NCI-H1092 (cell line): ENCODE measurements at regions not wholly inside any gene's neighbourhood (a gene's known extent, or its start where the extent isn't known, plus 50 kb on each side); places are given as distances from the start of the nearest gene placed in this dataset.

ENCODE experiments used
- DNase-seq: peaks from one replicate; lab custom pipeline; 2025; lab: John Stamatoyannopoulos, UW

DNA sequence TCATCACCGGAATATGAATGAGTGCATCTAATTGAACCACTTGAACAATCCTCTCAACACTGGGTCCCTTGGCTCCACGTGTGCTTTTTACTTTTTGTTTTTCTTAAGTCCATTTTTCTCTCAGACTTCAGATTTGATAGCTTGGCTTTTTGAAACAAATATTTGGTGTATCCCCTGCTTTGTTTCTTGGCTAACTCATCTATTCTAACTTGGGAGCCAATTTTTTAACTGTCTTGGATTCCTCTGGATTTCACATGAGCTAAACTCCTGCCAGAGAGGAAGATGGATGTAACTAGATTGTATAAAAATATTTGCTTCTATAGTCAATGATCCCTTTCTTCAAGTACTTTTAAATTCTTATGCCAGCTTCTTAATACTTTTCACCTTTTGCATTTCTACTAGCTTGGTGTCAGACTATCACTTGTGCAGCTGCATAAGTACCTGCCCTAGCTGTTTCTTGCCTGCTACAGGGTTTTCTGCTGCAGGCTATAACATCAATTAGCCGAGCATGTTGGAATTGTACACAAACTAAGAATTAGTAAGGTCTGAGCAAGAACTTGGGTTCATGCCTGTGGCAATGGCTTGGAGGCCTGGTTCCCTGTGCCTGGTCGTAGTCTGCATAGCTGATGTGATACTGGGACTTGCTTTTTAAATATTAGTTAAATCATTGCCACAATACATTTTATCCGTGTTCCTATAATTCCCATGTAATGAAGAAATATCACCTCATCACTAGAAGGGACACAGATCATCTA, 281.5 kb downstream of the EN1 start:
- DNase-seq: no peak

DNA sequence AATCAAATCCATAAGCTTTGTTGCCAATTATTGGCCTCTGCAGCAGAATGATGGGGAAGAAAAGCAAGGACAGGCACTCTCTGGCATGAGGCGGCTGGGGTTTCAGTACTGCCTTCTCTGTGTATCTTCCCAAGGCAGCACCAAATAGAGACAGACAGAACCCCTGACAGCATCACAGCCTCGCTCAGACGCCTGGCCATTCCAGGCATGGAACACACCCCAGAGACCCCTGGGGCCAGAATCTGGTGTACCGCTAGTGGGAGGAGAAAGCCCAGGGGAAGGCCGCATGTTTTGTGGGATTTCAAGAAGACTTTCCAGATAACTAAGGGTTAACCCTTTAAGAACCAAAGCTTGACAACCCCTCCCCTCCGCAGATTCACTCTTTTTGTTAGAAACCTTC, 282.1 kb downstream of the EN1 start:
- DNase-seq: no peak

DNA sequence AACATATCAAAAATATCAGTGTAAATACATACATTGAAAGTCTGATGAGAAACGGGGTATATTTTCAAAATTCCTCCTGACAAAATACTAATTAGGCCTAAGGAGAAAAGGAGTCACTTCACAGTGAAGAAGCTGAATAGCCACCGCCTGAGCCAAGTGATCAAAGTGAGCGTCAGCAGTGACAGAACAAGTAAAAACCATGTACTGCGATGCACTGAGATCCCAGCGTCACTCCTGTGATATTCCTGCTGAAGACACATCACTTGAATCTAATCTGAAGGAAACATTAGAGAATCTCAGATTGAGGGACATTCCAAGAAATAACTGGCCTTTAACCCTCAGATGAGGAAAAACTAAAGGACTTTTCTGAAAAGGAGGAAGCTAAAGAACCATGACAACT, 285.3 kb downstream of the EN1 start:
- no peak for DNase-seq

DNA sequence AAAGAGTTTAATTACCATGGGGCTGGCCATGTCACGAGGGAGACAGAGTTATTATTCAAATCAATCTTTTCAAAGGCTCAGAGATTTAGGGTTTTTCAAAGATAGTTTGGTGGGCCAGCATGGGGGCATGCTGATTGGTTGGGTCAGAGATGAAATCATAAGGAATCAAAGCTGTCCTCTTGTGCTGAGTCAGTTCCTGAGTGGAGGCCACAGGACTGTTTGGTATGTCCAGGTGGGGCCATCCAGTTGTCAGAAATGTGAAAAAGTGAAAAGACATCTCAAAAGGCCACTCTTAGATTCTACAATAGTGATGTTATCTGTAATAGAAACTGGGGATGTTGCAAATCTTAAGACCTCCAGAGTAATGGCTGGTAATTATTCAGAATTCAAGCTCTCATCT, 288.6 kb downstream of the EN1 start:
- no peak for DNase-seq

DNA sequence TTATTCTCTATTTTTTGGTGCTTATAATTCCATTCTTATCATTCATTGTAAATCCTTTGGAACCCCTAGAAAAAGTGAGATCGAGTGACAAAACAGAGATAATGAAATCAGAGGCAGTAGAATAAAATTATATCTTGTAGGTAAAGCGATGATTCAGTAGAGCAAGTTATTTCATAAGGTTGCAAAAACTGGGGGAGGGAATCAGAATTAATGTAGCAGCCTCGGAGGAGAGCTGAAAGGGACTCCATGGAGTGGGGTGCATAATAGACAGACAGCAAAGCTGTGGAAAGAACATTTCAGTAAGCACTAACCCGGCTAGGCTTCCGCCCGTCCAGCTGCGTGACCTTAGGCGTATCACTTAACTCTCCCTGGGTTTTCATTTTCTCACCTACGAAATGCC, 289.7 kb downstream of the EN1 start:
- no peak for DNase-seq

DNA sequence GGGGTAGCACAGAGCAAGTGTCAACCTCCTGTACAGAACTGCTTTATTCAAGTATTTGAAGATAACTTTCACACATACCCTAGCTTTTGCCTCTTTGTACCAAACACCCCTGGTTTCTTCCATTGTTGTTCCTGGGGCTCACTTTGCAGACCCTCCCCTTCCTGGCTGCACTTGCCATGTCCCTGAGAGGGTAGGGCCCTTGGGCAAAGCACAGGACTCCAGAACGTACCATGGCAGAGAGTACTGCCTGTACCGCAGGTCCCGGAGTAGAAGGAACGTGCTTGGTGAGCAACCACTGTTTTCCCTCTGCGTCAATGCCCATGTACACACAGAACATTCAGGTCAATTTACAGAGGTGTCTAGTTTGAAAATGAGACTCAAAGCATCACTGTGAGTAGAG, 290.4 kb downstream of the EN1 start:
- no peak for DNase-seq

DNA sequence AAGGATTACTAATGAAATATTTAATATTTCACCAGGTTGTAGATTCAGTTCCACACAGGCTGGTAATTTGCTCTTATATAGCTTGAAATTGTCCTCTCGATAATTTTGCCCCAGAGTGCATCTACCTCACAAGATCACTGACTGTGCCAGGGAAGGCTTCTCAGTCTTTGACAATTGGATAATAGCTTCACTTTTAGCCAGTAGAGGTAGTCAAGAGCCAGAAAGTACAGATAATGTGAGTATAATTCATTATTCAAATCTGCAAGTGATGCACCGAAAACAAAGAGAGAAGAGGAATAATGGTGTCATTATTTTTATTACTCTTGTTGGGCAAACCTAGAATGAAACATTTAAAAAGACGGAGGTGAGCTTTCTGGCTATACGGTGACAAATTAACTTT, 292.8 kb downstream of the EN1 start:
- DNase-seq: no peak

DNA sequence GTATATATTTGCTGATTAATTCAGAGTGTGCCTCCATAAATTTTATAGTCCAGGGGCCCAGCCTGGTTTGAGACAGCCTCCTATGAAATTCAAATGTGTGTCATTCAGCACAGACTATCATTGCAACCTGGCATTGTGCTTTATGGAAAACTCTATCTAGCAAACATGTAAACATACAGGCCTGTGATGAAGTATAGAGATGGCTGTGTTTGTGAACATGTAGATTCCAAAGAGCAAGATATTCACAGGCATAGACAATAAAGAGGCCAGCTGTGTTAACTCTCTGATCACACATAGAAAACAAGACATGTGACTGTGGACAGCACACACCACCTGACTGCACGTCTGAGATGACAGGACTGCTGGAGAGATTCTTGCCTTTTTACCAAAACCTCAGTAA, 297.9 kb downstream of the EN1 start:
- no peak for DNase-seq

DNA sequence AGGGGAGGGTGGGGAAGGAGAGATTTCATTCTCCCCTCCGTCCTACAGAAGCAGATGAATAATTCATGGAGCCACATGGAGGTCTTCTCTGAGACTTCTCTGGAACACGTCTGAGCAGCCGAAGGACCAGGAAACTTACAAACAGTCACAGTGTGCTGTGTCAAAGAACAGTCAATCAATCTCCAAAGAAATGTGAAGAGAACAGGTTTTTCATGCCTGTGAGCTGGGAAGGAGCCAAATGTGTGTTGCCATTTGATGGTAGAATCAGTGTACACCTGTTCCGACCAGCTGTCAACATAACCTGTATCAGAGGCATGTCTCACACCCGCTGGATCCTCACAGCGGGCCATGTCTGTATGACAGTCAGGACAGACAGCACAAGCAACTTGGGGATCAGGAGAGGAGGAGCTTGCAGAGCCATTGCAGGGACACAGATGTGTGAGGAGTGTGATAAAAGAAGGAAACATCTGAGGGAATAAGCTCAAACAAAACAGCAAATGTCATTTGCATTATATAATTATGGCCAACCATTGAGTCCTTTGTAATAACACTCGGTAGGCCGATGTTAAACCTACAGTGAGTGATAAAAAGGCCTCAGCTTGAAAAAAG, 298.5 kb downstream of the EN1 start:
- DNase-seq: no peak

DNA sequence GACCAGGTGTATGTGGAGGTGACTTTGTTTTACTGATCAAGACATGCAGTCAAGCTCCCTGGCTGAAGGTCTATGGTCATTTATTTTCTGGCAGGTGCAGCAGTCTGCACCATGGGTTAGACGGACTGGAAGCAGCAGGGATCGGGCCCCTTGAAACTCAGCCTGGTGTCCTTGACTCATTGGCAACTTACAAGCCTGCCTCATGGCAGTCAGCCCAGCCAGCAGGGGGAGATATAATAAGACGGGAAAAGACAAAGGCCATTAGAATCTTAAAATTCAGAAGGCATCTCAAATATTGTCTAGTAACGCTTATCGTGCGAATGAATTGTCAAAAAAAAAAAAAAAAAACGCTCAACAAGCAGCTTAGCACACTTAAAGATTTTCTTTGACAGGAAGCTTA, 308.2 kb downstream of the EN1 start:
- DNase-seq: no peak

DNA sequence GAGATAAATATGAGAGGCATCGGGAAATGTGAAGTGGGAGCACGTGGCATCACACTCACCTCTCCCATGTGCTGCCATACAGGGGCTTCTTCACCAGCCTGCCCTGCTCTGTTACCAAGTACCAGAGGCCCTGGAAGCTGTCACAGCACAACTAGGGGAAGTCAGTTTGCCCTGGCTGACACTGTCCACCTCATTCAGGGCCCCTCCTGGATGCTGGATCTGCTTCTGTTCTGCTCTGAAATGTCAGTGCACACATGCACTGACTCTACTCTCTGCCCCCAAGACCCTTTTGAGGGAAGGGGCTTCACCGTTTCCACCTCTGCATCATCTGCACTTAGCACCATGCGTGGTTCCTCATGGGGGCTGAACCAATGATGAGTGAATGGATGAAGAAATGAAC, 311.1 kb downstream of the EN1 start:
- no peak for DNase-seq

DNA sequence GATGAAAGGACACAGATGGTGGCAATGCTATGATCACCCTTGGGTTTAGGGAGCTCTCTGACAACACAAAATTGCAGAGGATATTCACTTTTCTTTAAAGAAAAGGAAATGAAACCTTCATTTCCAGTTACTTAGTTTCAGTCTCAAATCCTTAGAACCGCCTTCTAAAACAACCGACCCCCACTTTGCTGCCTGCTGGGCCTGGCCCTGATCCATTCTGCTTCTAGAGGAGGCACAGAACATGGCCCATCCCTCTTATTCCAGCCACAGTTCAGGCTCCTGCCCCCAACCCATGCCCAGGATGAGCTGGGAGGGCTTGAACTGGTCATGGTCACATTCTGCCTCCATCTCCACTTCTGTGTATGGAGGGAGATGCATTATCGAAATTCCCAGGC, 311.6 kb downstream of the EN1 start:
- DNase-seq: no peak

DNA sequence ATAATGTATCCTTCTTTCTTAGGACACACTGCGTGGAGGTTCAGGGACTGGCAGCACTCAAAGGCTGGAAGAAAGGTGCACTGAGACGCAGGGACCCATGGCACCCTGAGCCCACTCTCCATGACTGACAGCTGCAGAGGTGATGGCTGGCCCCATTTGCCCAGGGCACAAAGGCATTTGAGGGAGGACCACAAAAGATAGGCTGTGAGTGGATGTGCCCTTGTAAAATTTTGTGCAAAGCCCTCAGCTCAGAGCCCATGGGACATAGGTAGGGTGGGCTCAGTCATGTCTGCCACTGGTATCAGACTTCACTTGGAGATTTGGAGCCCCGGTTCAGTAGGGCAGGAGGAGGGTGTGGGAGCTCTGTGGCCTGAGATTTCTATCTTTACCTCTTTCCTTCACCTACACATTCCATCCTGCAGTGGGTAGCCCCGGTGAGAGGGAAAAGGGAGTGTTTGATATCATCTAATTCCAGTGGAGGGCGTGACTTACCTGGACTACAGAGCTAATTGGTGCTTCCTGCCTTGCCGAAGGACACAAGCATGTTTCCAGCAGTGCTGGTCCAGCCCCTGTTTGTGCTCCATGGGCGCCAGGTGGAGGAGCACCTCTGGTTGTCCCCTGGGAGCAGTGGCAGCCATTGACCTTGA, 312.2 kb downstream of the EN1 start:
- DNase-seq: no peak

DNA sequence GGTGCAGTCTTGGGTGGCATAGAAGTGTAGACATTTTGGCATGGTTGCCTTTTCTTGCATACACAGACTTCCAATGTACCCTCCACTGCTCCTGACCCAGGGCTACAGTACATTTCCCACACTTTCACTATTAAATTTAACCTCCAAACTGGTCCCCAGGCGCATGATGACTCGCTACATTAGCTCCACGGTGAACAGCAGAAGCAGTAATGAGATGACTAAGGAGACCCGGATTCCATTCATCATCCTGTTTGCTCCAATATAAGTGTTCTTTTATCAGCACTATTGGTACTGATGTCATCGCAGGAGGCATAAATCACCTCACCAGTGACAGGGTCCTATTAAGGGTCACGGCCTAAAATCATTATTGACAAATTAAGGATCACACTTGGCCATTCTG, 316.5 kb downstream of the EN1 start:
- no peak for DNase-seq

DNA sequence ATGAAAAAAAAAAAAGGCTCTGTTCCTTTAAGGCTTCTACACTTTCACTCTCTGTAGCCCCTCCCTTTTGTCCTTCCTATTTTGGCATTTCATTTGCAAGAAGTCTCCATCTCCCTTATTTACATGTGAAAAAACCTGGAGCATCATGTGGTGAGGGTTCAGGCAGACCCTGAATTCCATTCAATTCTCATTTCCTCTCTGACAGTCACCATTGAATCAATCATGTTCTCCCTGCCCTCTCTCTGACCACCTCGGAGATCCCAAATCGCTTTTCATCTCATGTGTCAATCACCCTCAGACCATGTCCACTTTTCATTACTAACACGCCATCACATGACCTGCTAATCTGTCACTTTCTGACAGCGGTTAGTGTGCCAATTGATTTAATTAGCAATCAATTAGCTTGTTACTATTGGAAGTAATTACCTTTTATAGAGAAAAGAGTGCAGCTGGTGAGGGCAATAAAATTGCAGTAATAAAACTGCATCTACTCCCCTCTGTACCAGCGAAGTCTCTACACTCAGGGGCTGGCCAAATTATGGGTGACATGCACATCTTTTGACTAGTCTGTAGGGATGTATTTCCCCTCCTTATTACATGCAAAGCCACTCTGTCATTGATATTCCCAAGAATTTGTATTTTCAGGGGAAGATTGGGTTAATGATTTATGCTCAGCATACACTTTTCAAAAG, 317.4 kb downstream of the EN1 start:
- no peak for DNase-seq

DNA sequence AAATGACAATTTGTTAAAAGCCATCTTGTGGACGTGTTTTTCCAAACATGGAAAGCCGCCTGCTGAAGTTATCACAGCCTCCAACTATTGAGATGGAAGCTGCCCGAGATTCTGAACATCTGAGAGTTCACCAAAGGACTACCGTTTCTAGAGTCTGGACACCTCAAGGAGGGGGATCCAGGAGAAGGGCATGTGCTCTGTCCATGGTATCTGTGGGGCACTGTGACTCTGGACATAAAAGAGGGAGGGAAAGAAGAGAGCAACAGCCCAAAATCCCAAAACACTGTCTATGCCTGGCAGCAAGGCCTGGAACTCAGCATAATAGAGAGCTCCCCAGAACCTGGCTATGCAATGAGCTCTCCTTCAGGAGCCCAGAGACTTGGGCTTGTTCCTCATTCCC, 319.9 kb downstream of the EN1 start:
- DNase-seq: no peak

DNA sequence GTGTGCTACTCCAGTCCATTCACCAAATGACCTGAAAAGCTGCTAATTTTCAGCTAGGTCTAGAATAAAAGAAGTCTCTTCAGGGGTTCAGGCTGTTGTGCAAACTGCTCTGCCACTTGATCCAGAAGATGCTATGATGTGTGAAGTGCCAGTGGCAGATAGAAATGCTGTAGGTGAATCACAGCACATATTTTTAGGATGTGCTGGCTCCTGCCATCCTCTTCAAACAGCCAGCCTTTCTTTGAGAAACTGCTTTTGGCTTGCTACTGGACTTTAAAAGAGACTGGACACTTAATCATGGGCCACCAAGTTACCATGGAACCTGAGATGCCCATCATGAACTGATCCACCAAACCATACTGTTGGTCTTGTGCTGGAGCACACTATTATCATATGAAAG, 322.1 kb downstream of the EN1 start:
- DNase-seq: no peak

DNA sequence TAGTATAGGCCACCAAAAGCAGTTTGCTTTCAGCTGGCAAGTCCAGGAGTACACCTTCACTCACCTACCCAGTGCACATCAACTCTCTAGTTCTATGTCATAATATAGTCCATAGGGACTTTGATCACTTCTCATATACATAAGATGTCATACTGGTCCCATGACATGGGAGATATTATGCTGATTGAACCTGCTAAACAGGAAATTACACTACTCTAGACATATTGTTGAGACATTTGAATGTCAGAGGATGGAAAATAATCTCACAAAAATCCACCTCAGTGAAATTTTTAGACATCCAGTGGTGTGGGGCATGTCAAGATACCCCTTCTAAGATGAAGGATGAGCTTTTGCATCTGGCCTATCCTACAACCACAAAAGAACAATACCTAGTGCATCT, 322.5 kb downstream of the EN1 start:
- no peak for DNase-seq

DNA sequence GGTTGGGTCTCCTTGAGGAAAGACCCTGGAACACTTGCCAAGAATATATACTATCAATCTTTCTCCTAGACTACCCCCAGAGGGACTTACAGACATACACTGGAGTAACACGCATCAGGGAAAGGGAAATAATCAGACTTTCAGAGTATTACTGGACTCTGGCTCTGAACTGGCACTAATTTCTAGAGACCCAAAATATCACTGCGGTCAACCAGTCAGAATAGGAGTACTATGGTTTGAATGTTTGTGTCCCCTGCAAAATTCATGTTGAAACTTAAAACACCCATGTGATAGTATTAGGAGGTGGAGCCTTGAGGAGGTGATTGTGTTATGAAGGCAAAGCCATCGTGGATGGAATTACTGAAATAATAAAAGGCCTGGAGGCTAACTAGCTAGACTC, 323.7 kb downstream of the EN1 start:
- DNase-seq: no peak

DNA sequence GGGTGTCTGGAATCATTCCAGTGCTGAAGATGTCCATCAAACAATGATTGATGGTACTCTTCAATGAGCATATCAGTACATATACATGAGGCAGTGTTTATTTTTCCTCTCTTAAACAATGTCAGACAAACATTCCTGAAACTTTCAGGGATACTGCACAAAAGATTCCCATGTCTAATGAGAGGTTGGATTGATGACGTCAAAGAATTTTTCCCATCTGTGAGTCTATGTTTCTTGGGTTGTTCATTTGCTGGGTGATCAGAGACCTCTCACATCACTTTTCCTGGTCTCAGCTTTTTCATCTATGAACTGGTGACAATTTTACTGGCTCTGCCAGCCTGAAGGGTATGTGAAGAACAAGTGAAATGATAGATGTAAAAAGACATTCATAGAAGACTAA, 325.5 kb downstream of the EN1 start:
- DNase-seq: no peak

DNA sequence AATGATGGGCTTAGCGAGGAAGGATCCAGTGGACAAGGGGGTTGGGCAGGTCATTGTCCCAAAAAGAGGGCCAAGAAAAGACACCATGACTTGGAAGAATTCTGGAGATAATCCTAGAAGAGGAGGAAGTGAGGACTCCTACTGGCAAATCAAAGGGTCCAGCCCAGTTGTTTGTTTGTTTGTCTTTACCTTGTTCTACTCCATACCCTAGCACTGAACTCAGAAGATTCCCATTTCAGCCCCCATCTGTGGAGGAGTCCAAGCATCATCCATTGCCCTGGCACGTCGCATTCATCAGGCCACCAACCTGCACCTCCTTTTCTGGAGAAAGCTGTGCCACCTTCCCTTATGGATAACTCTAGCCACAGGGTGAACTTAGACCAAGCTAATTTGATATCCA, 326.2 kb downstream of the EN1 start:
- DNase-seq: no peak

DNA sequence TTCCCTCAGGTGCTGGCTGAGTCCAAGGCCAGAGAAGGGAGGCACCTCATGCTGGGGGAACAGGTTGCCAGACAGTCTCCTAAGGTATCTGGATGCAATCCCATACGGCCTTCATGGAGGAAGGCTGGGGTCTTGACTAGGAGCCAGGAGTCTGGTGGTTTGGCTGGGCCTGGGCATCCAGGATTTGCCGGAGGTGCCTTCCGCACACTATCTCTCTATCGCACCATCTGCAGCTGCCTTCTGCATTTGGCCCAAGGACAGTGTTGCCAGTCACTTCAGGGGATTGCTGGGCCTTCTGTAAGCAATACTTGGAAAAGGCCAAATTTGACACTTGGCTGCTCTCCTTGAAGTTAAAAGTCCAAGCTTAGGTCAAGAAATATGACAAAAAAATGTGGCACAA, 327.2 kb downstream of the EN1 start:
- DNase-seq: no peak

DNA sequence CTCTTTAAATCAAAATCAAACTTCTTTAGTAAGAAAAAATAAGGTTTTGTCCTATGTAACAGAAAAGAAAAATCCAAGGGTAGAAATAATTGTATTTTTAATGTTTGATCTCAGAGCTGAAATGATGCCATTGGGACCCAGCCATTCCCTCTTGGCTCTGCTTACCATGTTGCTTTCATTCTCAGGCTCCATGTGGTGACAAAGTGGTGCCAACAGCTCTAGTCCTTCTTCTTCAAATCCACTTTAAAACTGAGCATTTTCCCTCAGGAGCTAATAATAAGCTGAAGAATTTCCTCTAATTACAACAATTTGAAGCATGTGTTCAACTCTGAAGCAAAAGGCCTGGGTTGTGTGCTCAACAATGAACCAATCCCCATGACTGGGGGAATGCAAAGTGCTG, 327.9 kb downstream of the EN1 start:
- DNase-seq: no peak
